Kidney (tissue), 13 donors: ENCODE measurements at regions not wholly inside any gene's neighbourhood (a gene's known extent, or its start where the extent isn't known, plus 50 kb on each side); places are given as distances from the start of the nearest gene placed in this dataset.

ENCODE experiments used
- DNase-seq, 5 donors: peaks; one replicate each; pipeline ENCODE4 v3.0.0-alpha.2; 2013 to 2020
- FAIRE-seq: peaks from 2 replicates; lab custom pipeline; 2012; peaks lifted over from hg19 to GRCh38; lab: Jason Lieb, UNC
- H3K27ac ChIP-seq, 2 donors: one replicate each; pipeline ENCODE4 v1.7.0; 2013; ENCODE audit warnings: low read depth in 2 of 2, low read length in 2 of 2, inconsistent platforms in 1 of 2
- H3K27me3 ChIP-seq: one replicate; pipeline ENCODE4 v1.7.1; 2013; ENCODE audit warnings: low read length, inconsistent platforms; ENCODE audit not compliant: control insufficient read depth, insufficient read depth
- H3K36me3 ChIP-seq, 3 donors: one replicate each; pipeline versions ENCODE4 v1.7.0 to v1.7.1; 2013; ENCODE audit warnings: low read length in 3 of 3, control low read depth in 1 of 3, inconsistent platforms in 1 of 3; ENCODE audit not compliant: insufficient read depth in 3 of 3, control insufficient read depth in 2 of 3
- H3K4me1 ChIP-seq, 3 donors: one replicate each; pipeline versions ENCODE4 v1.7.0 to v1.7.1; 2013; ENCODE audit warnings: low read length in 3 of 3, inconsistent platforms in 1 of 3, low read depth in 1 of 3; ENCODE audit not compliant: control insufficient read depth in 2 of 3, insufficient read depth in 2 of 3
- H3K4me3 ChIP-seq, 3 donors: one replicate each; pipeline versions ENCODE4 v1.7.0 to v1.8.1; 2013; ENCODE audit warnings: low read length in 3 of 3, control low read depth in 1 of 3, inconsistent platforms in 1 of 3
- H3K9ac ChIP-seq, 3 donors: one replicate each; pipeline versions ENCODE4 v1.7.0 to v1.7.1; 2013; ENCODE audit warnings: low read length in 3 of 3, control low read depth in 1 of 3, inconsistent platforms in 1 of 3
- H3K9me3 ChIP-seq, 3 donors: one replicate each; pipeline versions ENCODE4 v1.7.0 to v1.7.1; 2013; ENCODE audit warnings: low read length in 3 of 3, control low read depth in 1 of 3, inconsistent platforms in 1 of 3; ENCODE audit not compliant: control insufficient read depth in 2 of 3, insufficient read depth in 1 of 3
- intact Hi-C: fragments of 100-400 bp; cut with DNase I; formaldehyde crosslinking; loops from one replicate; pipeline ENCODE4 v1.11.1; 2022
- TF ChIP-seq, protein P1 (sequence below): IDR thresholded peaks from 3 replicates; pipeline ENCODE4 v1.5.1; 2012; ENCODE audit warnings: mild to moderate bottlenecking, moderate library complexity, borderline replicate concordance; ENCODE audit not compliant: insufficient read depth; ENCODE audit errors: extremely low read depth
- donor health status: control.
- donor health status: control.
- donor health status: control.
- donor health status: control.
- donor health status: control.
- donor health status: DM: yes; HTN: yes; CAD: no.
- donor health status: Normal renal cell carcinoma (clear cell type).

DNA sequence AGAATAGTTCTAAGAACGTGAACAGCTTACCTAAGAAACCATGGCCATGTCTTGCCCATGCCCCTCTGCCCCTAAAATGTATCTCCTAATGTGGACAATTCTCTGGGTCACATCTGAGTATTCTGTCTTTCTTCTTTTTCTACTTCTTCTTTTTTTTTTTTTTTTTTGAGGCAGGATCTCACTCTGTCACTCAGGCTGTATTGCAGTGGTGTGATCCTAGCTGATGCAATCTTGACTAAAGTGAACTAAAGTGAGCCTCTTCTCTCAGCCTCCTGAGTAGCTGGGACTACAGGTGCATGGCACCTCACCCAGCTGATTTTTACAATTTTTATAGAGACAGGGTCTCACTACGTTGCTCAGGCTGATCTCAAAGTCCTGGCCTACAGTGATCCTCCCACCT, 204.8 kb upstream of the ZPLD1 start:
- H3K4me3 ChIP-seq: no peak overlapping the region
- no peak overlapping the region for H3K27ac ChIP-seq
- no peaks in the 10 kb centered on the region for H3K36me3 ChIP-seq
- TF ChIP-seq, protein P1, sequence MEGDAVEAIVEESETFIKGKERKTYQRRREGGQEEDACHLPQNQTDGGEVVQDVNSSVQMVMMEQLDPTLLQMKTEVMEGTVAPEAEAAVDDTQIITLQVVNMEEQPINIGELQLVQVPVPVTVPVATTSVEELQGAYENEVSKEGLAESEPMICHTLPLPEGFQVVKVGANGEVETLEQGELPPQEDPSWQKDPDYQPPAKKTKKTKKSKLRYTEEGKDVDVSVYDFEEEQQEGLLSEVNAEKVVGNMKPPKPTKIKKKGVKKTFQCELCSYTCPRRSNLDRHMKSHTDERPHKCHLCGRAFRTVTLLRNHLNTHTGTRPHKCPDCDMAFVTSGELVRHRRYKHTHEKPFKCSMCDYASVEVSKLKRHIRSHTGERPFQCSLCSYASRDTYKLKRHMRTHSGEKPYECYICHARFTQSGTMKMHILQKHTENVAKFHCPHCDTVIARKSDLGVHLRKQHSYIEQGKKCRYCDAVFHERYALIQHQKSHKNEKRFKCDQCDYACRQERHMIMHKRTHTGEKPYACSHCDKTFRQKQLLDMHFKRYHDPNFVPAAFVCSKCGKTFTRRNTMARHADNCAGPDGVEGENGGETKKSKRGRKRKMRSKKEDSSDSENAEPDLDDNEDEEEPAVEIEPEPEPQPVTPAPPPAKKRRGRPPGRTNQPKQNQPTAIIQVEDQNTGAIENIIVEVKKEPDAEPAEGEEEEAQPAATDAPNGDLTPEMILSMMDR: no peak
- no peaks in the 10 kb centered on the region for H3K9me3 ChIP-seq
- H3K4me1 ChIP-seq: peaks cover 0 to 6% (median 0%) of the 10 kb centered on the region in 3 donors
- FAIRE-seq (no peak), DNase-seq (no peak)
- H3K9ac ChIP-seq: no peak overlapping the region
- intact Hi-C loops: loop anchor here (5.0 kb wide), 1 partner anchor 302 kb away; no protein-coding TSS in a partner anchor
- H3K27me3 ChIP-seq: no peaks in the 10 kb centered on the region

DNA sequence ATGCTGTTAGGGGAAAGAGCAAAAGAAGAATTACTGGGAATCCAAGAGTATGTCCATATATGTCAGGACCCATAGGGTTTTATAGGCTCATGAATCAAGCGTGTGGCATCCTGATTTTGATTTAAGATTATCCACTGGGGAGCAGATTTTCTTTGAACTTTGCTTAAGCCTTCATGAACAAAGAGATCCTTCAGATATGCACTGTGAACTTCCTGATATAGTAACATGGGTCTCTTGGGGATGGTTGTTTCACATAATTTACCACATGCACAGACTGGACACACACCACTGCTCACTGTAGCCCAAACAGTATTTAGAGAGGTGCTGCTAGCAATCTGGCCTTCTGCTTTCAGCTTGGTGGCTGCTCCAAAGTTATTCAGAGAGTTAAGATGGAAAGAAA, 200.9 kb upstream of the ZPLD1 start:
- Histone ChIP-seq H3K27ac (no peak overlapping the region), H3K4me3 (no peak overlapping the region), H3K4me1 (peaks cover 0 to 6% (median 0%) of the 10 kb centered on the region in 3 donors), H3K36me3 (no peaks in the 10 kb centered on the region), H3K9me3 (no peaks in the 10 kb centered on the region), H3K9ac (no peak overlapping the region), H3K27me3 (no peaks in the 10 kb centered on the region)
- DNase-seq (peak in 2 of 5 donors; percentile 58 to 64), FAIRE-seq (no peak)
- TF ChIP-seq, protein P1: no peak
- intact Hi-C loops: loop anchor here (5.0 kb wide), 1 partner anchor 298 kb away; no protein-coding TSS in a partner anchor

DNA sequence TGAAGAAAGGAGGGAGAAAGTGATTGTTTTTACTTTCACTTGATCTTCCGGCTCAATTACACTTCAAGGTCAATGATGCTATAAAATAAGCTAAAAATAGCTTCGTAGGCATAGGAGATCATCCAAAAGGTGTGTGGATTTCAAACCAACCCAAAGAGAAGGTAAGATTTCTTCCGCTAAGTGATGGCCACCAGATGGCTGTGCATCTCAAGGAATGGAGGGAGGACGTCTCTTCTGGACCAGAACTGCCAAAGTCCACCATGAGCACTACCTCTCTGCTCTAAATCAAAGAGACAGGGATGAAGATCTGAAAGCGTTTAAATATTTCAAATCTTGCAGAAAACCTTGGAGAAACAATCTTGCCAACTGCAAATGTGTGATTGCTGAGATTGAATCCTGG, 199.1 kb upstream of the ZPLD1 start:
- FAIRE-seq: no peak
- H3K9ac ChIP-seq: no peak overlapping the region
- H3K4me1 ChIP-seq: peaks cover 0 to 3% (median 0%) of the 10 kb centered on the region in 3 donors
- H3K27me3 ChIP-seq: no peaks in the 10 kb centered on the region
- TF ChIP-seq, protein P1: peak; percentile 47
- H3K4me3 ChIP-seq: no peak overlapping the region
- no peaks in the 10 kb centered on the region for H3K36me3 ChIP-seq
- DNase-seq: peak in 3 of 5 donors; percentile 54 to 72 (median 66)
- intact Hi-C loops: no loop called here
- H3K27ac ChIP-seq: no peak overlapping the region
- no peaks in the 10 kb centered on the region for H3K9me3 ChIP-seq

DNA sequence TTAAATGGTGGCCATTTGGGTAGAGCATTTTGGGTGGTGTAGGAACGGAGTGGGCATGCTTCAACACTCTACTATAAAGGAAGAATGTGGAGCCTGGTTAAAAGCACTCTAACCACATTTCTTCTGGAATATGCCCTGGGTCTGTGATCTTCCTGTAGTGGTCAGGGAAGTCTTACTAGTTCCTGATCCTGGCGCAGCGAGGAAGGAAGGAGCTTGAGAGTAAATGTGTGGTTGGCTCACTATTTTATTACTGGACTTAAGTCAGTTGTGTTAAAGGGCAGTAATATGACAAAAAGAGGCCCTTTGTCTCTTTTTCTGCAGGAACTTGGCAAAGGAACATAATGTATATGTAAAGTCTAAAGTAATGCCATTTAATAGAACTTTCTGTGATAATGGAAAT, 197.6 kb upstream of the ZPLD1 start:
- TF ChIP-seq, protein P1: no peak
- intact Hi-C loops: no loop called here
- Histone ChIP-seq H3K9me3 (no peaks in the 10 kb centered on the region), H3K4me1 (peaks cover 0 to 3% (median 0%) of the 10 kb centered on the region in 3 donors), H3K27me3 (no peaks in the 10 kb centered on the region), H3K4me3 (no peak overlapping the region), H3K36me3 (no peaks in the 10 kb centered on the region), H3K27ac (no peak overlapping the region), H3K9ac (no peak overlapping the region)
- no peak for DNase-seq
- no peak for FAIRE-seq
